ENCODE measurements at regions not wholly inside any gene's neighbourhood (a gene's known extent, or its start where the extent isn't known, plus 50 kb on each side); places are given as distances from the start of the nearest gene placed in this dataset.

GRCh38 chr2:209253544-209253943, 170.3 kb upstream of the MAP2 start:
- TF ChIP-seq, protein P1, sequence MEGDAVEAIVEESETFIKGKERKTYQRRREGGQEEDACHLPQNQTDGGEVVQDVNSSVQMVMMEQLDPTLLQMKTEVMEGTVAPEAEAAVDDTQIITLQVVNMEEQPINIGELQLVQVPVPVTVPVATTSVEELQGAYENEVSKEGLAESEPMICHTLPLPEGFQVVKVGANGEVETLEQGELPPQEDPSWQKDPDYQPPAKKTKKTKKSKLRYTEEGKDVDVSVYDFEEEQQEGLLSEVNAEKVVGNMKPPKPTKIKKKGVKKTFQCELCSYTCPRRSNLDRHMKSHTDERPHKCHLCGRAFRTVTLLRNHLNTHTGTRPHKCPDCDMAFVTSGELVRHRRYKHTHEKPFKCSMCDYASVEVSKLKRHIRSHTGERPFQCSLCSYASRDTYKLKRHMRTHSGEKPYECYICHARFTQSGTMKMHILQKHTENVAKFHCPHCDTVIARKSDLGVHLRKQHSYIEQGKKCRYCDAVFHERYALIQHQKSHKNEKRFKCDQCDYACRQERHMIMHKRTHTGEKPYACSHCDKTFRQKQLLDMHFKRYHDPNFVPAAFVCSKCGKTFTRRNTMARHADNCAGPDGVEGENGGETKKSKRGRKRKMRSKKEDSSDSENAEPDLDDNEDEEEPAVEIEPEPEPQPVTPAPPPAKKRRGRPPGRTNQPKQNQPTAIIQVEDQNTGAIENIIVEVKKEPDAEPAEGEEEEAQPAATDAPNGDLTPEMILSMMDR (conservative IDR thresholded peaks at IDR 0.05; ENCODE audit: low read depth, low read length) = no peak
- TF ChIP-seq EZH2 (IDR thresholded peaks at IDR 0.05; ENCODE audit: borderline replicate concordance, low read depth, low read length, poor library complexity, severe bottlenecking) = no peak

All from A673 (cell line).